HL-60 (cell line): ENCODE measurements at regions not wholly inside any gene's neighbourhood (a gene's known extent, or its start where the extent isn't known, plus 50 kb on each side); places are given as distances from the start of the nearest gene placed in this dataset.

Source experiments
- DNase-seq, 2 experiments: peaks; one replicate each; pipeline ENCODE4 v3.0.0-alpha.2; 2010 to 2020; ENCODE audit warnings: low read depth in 1 of 2, low spot score in 1 of 2
- H3K27ac ChIP-seq: fragments of 250-450 bp; sonication (Bioruptor Pico); replicated peaks from 2 replicates; pipeline ENCODE4 v1.5.1; 2020; ENCODE audit warnings: mild to moderate bottlenecking, moderate library complexity
- H3K27me3 ChIP-seq: fragments of 250-450 bp; sonication (Bioruptor Pico); 2 replicates; pipeline ENCODE4 v1.5.1; 2021; ENCODE audit warnings: mild to moderate bottlenecking, moderate library complexity; ENCODE audit not compliant: insufficient read depth, poor library complexity, severe bottlenecking
- H3K4me3 ChIP-seq: replicated peaks from 2 replicates; pipeline ENCODE4 v1.5.1; 2011; ENCODE audit warnings: mild to moderate bottlenecking, control low read depth, low read length; ENCODE audit not compliant: insufficient read depth
- GABPA ChIP-seq: IDR thresholded peaks from 2 replicates; pipeline ENCODE4 v1.6.1; 2012; ENCODE audit warnings: low read depth
- POLR2AphosphoS5 ChIP-seq: IDR thresholded peaks from 2 replicates; pipeline ENCODE4 v1.6.1; 2012; ENCODE audit warnings: low read depth
- SPI1 ChIP-seq: IDR thresholded peaks from 2 replicates; pipeline ENCODE4 v1.6.1; 2012; ENCODE audit warnings: low read depth, mild to moderate bottlenecking, borderline replicate concordance
- TF ChIP-seq, protein P1 (sequence below): IDR thresholded peaks from 2 replicates; pipeline ENCODE4 v1.6.1; 2012; ENCODE audit warnings: low read depth; ENCODE audit not compliant: insufficient replicate concordance
- TF ChIP-seq, protein P2 (sequence below): IDR thresholded peaks from one replicate; pipeline ENCODE4 v1.5.1; 2011; ENCODE audit warnings: low read length, control low read depth, inconsistent platforms; ENCODE audit not compliant: insufficient read depth

DNA sequence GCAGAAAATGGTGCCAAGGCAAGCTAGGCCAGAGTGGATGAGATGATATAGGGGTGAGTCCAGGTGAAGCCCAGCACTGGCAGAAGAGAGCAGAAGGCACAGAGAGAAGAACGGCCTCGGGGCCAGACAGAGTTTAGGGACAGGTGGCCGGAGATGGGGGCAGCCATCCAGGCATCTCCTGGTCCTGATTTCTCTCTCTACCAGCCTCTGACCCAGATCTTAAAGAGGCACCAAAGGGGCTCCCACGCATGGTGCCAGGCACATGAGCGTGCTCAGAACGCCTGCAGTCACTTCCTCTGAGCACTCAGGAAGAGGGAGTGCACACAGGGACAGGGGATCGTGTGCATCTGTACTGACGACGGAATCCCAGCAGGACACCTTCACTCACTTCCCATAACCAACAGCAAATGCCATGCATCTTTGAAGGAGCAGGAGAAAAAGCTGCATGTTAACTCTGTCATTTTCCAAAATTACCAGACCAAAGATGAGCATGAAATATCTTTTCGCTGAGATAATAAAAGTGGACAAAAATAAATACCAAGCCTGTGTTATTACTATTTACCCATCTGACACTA lies 427.8 kb upstream of the MYT1L start:
- TF ChIP-seq GABPA (no peak), SPI1 (no peak), POLR2AphosphoS5 (no peak)
- TF ChIP-seq, protein P1, sequence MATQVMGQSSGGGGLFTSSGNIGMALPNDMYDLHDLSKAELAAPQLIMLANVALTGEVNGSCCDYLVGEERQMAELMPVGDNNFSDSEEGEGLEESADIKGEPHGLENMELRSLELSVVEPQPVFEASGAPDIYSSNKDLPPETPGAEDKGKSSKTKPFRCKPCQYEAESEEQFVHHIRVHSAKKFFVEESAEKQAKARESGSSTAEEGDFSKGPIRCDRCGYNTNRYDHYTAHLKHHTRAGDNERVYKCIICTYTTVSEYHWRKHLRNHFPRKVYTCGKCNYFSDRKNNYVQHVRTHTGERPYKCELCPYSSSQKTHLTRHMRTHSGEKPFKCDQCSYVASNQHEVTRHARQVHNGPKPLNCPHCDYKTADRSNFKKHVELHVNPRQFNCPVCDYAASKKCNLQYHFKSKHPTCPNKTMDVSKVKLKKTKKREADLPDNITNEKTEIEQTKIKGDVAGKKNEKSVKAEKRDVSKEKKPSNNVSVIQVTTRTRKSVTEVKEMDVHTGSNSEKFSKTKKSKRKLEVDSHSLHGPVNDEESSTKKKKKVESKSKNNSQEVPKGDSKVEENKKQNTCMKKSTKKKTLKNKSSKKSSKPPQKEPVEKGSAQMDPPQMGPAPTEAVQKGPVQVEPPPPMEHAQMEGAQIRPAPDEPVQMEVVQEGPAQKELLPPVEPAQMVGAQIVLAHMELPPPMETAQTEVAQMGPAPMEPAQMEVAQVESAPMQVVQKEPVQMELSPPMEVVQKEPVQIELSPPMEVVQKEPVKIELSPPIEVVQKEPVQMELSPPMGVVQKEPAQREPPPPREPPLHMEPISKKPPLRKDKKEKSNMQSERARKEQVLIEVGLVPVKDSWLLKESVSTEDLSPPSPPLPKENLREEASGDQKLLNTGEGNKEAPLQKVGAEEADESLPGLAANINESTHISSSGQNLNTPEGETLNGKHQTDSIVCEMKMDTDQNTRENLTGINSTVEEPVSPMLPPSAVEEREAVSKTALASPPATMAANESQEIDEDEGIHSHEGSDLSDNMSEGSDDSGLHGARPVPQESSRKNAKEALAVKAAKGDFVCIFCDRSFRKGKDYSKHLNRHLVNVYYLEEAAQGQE, result no peak
- TF ChIP-seq, protein P2, sequence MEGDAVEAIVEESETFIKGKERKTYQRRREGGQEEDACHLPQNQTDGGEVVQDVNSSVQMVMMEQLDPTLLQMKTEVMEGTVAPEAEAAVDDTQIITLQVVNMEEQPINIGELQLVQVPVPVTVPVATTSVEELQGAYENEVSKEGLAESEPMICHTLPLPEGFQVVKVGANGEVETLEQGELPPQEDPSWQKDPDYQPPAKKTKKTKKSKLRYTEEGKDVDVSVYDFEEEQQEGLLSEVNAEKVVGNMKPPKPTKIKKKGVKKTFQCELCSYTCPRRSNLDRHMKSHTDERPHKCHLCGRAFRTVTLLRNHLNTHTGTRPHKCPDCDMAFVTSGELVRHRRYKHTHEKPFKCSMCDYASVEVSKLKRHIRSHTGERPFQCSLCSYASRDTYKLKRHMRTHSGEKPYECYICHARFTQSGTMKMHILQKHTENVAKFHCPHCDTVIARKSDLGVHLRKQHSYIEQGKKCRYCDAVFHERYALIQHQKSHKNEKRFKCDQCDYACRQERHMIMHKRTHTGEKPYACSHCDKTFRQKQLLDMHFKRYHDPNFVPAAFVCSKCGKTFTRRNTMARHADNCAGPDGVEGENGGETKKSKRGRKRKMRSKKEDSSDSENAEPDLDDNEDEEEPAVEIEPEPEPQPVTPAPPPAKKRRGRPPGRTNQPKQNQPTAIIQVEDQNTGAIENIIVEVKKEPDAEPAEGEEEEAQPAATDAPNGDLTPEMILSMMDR, result no peak
- DNase-seq, result no peak
- Histone ChIP-seq H3K27ac (no peak overlapping the region), H3K27me3 (no peaks in the 10 kb centered on the region), H3K4me3 (no peak overlapping the region)

DNA sequence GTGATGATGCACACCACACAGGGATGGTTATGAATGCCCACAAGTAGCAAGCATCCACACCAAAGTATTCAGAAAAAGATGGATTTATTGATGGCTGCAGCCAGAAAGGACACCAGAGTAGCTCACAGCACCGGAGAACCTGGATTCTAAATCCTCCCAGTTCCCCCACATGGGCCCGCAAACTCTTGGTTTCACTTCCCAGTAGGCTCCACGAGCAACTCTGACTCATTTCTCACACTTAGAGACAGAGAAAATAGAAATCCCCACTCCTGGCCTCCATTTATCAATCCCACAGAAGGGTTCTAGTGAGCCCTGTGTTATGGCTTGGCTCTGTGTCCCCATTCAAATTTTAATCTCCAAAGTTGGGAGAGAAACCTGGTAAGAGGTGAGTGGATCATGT lies 426.7 kb upstream of the MYT1L start:
- no peak overlapping the region for H3K27ac ChIP-seq
- DNase-seq, result no peak
- H3K4me3 ChIP-seq, result no peak overlapping the region
- no peaks in the 10 kb centered on the region for H3K27me3 ChIP-seq
- TF ChIP-seq, protein P2, result no peak
- TF ChIP-seq GABPA, result no peak
- no peak for TF ChIP-seq POLR2AphosphoS5
- no peak for TF ChIP-seq SPI1
- TF ChIP-seq, protein P1, result no peak

DNA sequence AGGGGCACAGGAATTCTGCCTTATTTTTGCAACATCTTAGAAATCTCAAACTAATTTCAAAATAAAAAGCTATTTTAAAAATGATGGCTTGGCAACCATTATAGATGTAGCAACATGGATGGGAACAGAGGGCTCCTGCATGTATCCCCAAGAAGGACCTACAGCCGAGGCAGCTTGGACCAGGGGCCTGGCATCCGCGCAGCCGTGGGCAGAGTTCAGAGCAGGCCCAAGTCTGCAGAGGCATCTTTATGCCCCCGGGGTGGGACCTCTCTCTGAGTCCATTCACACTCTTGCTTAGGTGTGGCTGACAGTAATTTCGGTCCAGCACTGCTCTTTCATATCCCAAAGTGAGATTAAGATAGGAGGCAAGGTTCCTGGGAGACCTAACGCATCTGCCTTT lies 425.8 kb upstream of the MYT1L start:
- DNase-seq, result no peak
- Histone ChIP-seq H3K27me3 (no peaks in the 10 kb centered on the region), H3K4me3 (no peak overlapping the region), H3K27ac (no peak overlapping the region)
- no peak for TF ChIP-seq SPI1
- no peak for TF ChIP-seq GABPA

DNA sequence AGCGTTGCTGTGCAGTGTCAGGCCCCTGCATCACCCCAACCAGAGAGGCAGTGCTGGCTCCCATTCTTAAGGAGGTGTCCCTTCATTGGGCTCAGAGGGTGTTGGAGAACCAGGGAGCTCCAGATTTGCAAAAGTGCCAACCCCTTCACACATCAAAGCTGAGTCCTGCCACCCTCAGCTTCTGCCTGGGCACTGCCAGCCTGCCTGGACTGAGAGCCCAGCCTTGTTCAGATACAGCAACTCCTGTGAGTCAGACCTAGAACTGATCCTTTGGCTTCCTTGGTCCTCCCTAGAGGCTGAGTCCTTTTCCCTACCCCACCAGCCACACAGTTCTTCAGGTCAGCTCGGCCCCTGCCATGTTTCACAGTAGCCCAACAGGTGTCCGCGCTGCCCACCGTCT lies 424.9 kb upstream of the MYT1L start:
- TF ChIP-seq SPI1 (no peak), GABPA (no peak), POLR2AphosphoS5 (no peak)
- TF ChIP-seq, protein P2, result no peak
- TF ChIP-seq, protein P1, result no peak
- no peak overlapping the region for H3K27ac ChIP-seq
- DNase-seq, result no peak
- H3K4me3 ChIP-seq, result no peak overlapping the region
- H3K27me3 ChIP-seq, result no peaks in the 10 kb centered on the region
